NCI-H1417 treated with DMSO at 0.1 percent for 48 hours (cell line): ENCODE measurements at regions not wholly inside any gene's neighbourhood (a gene's known extent, or its start where the extent isn't known, plus 50 kb on each side); places are given as distances from the start of the nearest gene placed in this dataset.

Experiments
- DNase-seq: peaks from one replicate; lab custom pipeline; 2025; lab: John Stamatoyannopoulos, UW

DNA sequence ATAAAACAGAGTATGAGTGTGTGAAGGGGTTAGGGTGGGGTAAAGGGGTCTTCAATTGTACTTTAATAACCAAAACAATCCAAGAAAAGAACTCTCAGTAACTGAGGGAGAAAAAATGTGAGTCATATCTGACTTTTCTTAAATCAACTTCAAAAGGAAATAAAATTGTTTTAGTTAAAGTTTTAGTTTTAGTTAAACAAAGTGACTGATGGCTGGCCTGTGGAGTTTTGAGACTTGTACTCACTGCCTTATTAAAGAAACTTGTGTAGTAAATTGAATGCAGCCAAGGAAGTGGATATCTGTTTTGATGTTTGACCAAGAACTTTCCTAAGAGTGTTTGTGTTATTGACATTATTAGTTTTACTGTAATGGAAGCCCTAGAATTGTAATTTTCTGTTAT is 2032.6 kb downstream of the MAT2B start:
- DNase-seq, result no peak

DNA sequence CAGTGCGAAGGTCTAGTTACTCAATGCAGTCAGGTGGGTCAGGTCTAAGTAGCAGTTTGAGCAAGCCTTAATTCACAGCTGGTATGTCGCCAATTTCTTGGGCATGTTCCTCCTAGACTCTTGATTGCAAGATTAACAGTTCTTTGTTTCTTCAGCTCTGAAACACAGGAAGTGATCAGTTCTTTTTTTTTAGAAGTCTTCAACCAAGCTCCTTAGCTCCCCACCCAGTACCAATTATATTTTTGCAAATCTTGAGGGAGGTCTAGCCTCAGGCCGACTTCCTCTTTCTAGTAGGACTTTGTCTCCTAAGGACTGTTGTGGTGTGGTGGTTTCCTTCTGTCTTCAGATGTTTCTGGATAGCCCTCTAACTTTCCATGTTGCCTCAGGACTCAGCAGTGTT is 2054.2 kb downstream of the MAT2B start:
- DNase-seq, result no peak

DNA sequence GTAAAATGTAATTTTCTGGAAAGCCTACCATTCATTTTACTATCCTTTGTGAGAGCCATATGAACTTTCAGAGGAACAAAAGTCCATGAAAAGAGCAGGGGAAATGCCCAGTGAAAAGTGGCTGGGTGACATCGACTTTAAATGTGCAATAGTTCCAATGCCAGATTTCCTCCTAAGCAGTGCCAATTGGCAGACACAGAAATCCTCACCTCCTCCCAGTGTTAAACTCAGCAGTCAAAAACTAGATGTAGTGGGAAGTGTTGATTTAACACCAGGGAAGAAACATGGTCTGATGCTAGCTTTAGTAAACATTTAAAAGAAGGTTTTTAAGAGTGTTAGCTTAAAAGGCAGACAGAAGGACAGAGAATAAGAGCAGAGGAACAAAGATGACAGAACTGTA is 2055.2 kb downstream of the MAT2B start:
- no peak for DNase-seq

DNA sequence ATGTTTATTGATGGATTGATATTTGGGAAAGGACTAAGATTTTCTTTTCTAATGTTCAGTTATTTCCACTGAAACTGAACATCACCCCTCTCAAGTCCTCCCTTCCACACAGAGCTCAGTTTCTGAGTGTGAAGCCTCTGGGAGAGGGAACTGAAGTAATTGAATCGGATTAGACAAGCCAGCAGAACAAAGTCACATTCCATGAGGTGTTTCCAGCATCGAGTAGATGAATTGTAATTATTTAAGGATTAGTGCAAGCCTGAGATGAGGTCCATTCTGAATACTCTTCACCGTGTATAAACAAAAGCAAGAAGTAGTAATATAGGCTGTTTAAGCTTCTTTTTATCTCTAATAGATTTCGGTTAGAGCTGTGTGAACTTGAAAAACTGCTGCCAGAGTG is 2060.5 kb downstream of the MAT2B start:
- no peak for DNase-seq

DNA sequence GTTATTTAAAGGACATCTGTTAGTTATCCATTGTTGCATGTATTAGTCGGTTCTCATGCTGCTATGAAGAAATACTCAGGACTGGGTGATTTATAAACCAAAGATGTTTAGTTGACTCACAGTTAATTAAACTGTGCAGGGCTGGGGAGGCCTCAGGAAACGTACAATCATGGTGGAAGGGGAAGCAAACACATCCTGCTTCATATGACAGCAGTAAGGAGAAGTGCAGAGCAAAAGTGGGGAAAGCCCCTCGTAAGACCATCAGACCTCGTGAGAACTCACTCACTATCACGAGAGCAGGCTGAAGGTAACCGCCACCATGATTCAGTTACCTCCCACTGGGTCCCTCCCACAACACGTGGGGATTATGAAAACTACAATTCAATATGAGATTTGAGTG is 2064.1 kb downstream of the MAT2B start:
- DNase-seq, result no peak

DNA sequence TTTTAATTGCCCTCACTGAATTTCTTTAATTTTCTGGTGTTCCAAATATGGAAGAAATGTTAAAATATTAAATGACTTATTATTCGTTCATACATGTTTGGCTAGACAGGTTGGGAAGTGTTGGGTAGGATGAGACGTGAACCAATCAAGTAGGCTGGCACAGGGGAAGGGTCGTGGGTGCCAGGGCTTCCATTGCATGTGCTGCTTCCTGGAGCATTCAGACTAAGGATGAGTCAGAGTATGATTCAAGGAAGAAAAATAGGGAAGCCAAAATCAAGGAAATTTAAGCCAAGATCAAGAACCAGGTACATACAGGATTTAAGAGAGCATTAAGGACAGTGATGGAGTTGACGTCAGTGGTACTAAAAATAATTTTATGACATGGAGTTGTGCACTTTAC is 2068.0 kb downstream of the MAT2B start:
- no peak for DNase-seq

DNA sequence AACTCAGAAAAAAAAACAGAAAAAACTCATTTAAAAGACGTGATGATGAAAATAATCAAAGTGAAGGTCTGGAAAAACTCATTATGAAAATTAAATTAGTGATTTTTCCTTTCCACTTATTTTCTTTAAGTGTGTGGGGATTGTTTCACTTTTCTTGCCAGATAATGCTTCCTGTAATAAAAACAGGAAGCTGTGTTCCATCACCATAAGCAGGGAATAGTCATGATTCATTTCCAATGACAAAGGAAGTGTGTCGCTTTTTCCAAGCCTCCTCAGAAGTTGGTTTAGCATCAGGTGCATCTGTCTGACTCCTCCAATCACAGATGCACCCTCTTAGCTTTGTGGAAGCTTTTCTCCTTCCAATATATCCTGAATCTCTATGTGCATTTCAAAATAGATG is 2068.7 kb downstream of the MAT2B start:
- no peak for DNase-seq

DNA sequence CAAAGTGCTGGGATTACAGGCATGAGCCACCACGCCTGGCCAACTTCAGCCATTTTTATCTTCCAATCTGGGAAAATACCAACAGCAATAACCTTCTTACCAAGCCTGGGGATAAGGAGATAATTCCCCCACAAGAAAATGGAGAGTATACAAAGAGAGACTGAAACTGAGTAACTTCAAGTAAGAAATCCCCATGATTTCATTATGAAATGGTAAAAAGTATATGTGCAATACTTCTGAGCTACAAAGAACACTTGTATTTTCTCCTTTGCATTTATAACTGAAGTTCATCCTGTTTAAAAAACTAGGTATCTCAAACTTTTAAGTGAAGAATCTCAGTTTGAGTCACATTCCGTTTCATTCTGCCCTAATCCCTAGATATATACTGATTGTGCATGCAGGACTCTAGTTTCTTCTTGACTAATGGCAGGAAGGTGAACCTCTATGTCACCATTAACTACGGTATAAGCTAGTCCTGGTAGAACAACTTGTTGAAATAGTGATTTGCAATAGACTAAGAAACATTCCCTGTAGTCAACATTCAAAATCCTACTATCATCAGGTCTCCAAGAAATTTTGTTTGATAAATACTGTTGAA is 2071.4 kb downstream of the MAT2B start:
- DNase-seq, result no peak

DNA sequence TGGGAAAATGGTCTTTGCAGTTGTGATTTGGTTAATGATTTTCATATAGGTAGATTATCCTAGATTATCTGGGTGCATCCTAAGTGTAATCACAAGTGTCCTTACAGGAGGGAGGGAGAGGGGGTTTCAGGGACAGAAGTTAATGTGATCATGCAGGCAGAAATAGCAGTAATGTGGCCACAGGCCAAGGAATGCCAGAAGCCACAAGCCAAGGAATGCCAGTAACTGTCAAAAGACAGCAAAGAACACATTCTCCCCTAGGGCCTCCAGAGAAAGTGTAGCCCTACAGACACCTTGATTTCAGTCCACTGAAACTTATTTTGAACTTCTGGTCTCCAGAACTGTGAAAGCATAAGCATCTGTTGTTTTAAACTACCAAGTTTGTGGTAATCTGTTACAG is 2074.5 kb downstream of the MAT2B start:
- no peak for DNase-seq

DNA sequence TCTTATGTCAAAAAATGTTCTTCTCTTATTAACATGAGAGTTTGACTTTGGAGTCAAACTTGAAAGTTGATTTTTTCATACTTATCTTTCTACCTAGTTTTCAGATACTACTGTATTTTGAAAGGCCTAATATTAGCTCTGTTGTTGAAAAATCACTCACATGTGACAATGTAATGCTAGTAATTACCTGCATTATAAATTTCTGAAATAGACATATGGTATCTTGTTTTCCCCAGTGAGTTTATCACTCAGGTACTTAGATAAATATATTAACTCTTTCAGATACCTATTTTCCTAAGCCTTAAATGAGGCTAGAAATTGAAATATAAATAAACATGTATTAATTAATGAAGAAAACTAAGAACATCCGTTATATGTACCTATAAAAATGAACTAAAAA is 2089.3 kb downstream of the MAT2B start:
- no peak for DNase-seq

DNA sequence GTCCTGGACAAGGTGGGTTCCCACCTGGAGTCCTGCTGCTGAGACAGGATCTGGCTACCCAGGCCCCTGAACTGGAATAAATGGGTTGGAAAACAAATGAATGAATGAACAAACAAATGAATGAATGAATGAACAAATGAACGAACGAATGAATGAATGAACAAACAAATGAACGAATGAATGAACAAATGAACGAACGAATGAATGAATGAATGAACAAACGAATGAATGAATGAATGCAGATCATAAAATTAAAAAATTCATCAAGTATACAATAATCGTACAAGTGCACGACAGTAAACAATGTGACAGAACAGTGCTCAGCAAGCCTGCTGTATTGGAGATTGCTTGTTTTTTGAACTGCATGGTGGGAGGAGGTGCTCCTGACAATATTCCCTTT is 2097.1 kb downstream of the MAT2B start:
- no peak for DNase-seq

DNA sequence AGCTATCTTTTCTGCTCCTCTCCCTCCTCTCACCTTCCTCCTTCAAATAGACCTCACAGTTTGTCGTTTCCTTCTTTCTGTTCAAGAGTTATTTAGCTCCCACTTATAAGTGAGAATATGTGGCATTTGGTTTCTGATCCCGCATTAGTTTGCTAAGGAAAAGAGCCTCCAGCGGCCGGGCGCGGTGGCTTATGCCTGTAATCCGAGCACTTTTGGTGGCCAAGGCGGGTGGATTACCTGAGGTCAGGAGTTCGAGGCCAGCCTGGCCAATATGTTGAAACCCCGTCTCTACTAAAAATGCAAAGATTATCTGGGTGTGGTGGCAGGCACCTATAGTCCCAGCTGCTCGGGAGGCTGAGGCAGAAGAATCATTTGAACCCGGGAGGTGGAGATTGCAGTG is 2101.6 kb downstream of the MAT2B start:
- DNase-seq, result no peak

DNA sequence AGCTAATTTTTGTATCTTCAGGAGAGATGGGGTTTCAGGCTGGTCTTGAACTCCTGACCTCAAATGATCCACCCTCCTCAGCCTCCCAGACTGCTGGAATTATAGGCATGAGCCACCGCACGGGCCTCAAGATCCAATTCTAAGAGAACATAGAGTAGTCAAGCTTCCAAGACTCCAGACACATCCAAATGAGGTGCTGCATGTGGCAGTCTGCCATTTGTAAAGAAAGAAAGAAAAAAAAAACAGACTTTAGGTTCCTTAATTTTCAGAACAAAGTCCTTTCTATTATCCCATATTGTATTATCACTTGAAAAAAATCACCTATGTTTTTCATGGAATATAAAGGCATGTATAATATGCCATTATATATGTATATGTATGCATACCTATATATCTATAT is 2104.5 kb downstream of the MAT2B start:
- no peak for DNase-seq

DNA sequence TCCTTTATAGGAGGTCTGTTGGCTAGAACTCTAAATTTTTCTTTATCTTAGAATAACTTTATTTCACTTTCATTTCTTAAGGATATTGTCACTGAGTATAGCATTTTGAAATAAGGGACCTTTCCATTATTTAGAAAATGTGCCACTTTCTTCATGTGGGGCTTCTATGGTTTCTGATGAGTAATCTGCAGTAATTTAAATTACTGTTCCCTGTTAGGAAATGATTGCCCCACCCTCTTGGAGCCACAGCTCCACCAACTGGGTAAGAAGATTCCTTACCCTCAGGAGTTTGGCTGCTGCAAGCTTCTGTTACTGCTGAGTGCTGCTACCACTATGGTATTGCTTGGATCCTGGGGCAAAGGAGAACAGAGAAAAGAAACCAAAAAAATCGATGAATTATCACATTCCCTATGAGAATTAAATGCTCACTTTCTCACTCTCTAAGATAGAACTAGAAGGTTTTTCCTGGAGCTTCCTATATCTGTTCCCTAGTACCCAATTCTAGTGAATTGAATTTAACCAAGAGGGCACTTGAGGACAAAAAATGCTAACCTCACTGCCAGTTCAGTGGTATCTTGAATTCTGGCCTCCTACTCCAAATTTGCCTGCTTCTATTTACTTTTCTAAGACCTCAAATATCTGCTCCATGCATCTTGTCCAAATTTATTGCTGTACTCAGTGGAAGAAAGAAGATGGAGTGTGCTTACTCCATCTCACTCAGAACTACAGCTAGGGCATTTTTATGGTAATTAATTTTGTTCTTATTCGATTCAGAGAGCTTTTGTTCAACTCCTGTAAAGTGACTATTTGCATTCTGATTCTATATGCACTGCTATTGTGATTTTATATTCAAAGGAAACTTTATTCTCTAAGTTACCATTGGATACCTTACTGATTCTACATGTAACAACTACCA is 2111.3 kb downstream of the MAT2B start:
- DNase-seq, result no peak

DNA sequence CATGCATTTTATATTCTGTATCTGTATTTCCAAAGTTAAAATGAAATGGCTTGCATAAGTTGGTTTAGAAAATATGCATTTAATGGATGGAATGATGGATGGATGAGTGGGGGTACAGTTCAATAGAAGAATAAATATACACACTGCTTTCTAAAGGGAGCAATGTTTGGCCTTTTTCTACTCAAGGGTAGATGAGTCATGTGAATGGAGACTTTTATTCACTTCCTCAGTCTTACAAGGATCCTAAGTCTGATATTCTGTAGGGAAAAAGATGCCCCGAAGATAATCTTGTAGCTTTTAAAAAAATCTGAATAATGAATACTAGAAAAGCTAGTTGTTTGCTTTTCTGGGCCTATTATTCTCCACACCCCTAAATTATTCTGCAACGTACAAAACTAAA is 2112.1 kb downstream of the MAT2B start:
- DNase-seq, result no peak

DNA sequence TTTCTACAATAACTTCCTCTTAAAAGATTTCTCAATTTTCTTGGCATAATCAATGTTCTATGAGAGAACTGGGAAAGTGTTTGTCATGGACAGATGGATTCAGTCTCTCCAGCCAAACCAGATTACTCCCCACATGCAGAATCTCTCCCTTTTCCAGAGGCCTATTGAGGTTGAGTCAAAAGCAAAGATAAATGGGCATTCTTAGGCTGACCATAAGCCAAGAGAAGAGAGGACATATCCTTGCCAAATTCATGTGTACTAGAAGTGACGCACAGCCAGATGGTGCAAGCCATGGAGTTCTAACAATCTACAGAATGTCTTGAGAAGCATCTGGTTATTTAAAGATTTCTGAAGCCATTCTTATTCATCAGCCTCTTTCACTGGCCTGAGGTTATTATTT is 2115.0 kb downstream of the MAT2B start:
- no peak for DNase-seq

DNA sequence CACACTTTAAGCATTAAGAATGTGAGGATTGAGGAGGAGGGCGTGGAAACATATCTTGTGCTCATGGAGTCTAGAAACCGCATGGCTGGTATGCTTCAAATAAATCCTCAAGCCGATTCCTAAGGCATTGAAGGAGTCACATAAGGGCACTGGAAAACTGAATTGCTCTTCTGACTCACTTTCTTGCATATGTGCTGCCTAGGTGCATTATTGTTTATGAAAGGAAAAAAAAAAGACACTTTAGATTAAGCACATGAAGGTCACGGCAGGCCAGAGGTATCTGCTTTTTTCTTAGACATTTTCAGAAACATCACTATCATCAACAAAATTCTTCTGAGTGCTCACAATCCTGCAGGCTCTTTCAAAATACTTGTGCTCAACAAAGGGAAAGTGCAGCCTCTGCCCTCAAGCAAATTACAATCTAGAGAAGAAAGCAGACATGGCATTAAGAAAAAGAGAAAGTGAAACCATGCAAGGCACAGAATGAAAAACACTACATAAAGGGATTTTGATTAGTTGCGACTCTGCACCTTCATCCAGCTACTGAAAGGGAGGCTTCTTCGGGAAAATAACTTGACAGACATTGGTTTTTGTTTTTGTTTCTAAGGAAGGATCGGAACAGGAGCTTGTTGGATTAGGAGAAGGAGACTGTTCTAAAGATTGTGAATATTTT is 2117.6 kb downstream of the MAT2B start:
- DNase-seq, result no peak

DNA sequence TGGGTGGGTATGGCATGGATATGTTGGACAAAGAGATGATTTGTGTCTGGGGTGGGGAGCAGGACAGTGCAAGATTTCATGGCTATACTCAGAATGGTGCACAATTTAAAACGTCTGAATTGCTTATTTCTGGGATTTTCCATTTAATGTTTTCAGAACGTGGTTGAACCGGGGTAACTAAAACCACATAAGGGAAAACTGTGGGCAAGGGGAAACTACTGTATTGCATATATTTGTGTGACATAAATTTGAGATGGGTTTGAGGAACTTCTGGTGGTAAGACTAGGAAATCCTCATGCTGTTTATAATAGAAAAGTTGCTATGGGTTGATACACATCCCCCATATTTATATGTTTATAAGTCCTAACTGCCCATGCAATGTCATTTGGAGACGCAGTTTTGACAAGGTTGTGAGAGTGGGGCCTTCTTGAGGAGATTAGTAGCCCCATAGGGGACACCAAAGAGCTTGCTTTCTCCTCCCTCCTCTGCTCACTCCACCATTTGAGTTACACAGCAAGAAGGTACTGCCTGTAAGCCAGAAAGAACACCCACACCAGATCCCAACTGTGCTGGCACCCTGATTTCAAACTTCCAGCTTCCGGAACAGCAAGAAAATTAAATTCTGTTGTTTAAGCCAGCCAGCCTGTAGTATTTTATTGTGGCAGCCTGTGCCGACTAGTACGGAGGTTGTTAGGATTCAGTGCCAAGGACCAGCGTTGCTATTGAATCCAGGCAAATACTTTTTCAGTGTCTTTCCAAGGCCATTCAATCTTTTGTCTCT is 2118.9 kb downstream of the MAT2B start:
- DNase-seq, result no peak

DNA sequence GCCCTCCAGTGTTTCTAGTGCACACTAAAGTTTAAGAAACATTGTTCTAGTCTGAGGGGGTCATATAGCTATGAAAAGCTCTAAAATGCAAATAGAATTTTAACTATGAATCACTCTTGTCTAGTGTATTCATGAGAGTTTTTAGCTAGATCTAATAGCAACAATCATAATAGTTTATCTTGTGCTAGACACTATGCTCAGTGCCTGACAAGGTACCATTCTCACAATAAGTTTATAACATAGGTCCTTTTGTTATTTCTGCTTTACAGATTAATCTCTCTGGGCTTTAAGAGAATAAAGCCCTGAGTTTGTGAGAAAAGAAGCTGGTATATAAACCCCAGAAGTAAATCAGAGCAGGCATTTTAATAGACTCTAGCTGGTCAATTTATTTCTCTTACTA is 2120.7 kb downstream of the MAT2B start:
- DNase-seq, result no peak

DNA sequence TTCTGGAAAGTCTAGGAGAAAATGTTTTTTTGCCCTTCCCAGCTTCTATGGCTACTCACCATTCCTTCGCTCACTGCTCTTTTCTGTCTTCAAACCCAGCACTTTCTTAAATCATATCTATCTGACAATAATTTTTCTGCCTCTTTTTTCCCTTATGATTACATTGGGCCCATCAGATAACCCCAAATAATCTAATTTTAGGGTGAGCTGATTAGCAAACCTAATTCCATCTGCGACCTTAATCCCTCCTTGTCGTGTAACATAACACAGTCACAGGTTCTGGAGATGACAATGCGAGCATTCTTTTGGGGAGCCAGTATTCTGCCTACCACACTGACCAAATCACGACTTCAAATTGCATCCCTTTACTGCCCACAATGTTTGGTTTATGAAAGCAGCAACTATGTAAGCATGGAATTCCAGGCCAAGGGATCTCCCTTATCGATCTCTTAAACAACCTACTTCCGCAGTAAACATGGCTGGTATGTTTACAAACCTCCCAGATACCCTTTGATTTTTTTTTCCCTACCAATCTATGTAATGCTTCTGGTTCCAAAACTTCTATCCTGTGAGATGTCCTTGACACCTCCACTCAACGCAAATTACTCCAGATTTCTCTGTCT is 2122.2 kb downstream of the MAT2B start:
- DNase-seq, result no peak

DNA sequence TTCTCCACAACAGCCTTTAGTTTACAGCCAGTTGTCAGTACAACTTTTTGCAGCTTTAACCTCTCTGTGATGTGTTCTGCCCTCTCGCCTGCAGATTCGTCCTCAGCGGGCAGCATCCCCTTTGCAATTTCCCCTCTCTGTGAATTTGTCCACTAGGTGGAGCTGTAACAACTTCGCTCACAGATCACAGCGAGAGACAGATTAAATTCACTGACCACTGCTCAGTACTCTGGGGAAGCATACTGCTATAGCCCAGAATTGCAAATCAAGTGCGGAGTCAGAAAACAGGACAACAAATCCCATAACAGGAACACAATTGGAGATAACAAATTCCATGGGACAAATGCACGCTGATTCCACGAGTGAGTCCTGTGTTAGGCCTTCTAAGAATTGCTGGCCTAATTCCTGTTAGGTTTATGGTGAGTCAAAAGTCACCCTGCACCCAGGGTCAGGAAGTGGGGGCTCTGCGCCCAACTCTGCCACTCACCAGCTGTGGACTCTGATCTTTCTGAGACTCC is 2124.9 kb downstream of the MAT2B start:
- DNase-seq, result no peak

DNA sequence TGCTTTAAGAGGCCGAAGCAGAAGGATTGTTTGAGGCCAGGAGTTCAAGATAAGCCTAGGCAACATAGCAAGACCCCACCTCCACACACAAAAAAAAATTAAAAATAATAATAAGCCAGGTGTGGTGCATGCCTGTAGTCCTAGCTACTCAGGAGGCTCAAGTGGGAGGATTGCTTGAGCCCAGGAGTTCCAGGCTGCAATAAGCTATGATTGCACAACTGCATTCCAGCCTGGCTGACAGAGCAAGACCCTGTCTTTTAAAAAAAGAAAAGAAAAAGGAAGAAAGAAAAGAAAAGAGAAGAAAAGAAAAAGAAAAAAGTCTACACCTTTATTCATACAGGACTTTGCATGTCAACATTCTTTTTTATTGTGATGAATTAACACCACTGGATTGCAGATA is 2125.8 kb downstream of the MAT2B start:
- DNase-seq, result no peak
